BLaER1 (cell line): ENCODE measurements at regions not wholly inside any gene's neighbourhood (a gene's known extent, or its start where the extent isn't known, plus 50 kb on each side); places are given as distances from the start of the nearest gene placed in this dataset.

Experiments
- H3K27ac ChIP-seq: shearing (Covaris generic); formaldehyde crosslinking; 2 replicates; pipeline ENCODE4 v1.8.1; 2022
- H3K27me3 ChIP-seq: shearing (Covaris generic); formaldehyde crosslinking; 2 replicates; pipeline ENCODE4 v1.8.1; 2022
- H3K36me3 ChIP-seq: shearing (Covaris generic); formaldehyde crosslinking; 2 replicates; pipeline ENCODE4 v1.8.1; 2022
- H3K4me1 ChIP-seq: shearing (Covaris generic); formaldehyde crosslinking; 2 replicates; pipeline ENCODE4 v1.8.1; 2022
- H3K4me2 ChIP-seq: shearing (Covaris generic); formaldehyde crosslinking; 2 replicates; pipeline ENCODE4 v1.8.1; 2022
- H3K4me3 ChIP-seq: shearing (Covaris generic); formaldehyde crosslinking; 2 replicates; pipeline ENCODE4 v1.8.1; 2022
- H3K9ac ChIP-seq: shearing (Covaris generic); formaldehyde crosslinking; 2 replicates; pipeline ENCODE4 v1.8.1; 2022
- H3K9me3 ChIP-seq: shearing (Covaris generic); formaldehyde crosslinking; 2 replicates; pipeline ENCODE4 v1.8.1; 2022
- H4K20me1 ChIP-seq: shearing (Covaris generic); formaldehyde crosslinking; 2 replicates; pipeline ENCODE4 v1.8.1; 2022
- Cebpa-rat ChIP-seq: shearing (Covaris generic); IDR thresholded peaks from 2 replicates; pipeline ENCODE4 v1.8.1; 2022

- Histone ChIP-seq H3K9me3 (no peaks in the 10 kb centered on the region), H3K4me1 (peaks cover 13% of the 10 kb centered on the region), H4K20me1 (no peaks in the 10 kb centered on the region), H3K9ac (no peak overlapping the region), H3K4me3 (no peak overlapping the region), H3K27me3 (no peaks in the 10 kb centered on the region), H3K4me2 (peak overlapping the region; percentile 34), H3K27ac (no peak overlapping the region), H3K36me3 (no peaks in the 10 kb centered on the region)
- no peak for TF ChIP-seq Cebpa-rat
Observed at GRCh38 chr5:32504989-32505596, 60.6 kb upstream of the ZFR start.

- no peak overlapping the region for H3K27ac ChIP-seq
- no peaks in the 10 kb centered on the region for H3K9me3 ChIP-seq
- peak overlapping the region; percentile 34 for H3K4me2 ChIP-seq
- no peak overlapping the region for H3K9ac ChIP-seq
- peaks cover 13% of the 10 kb centered on the region for H3K4me1 ChIP-seq
- H3K4me3 ChIP-seq = no peak overlapping the region
- H4K20me1 ChIP-seq = no peaks in the 10 kb centered on the region
- TF ChIP-seq Cebpa-rat = no peak
- H3K36me3 ChIP-seq = no peaks in the 10 kb centered on the region
- no peaks in the 10 kb centered on the region for H3K27me3 ChIP-seq
Observed at GRCh38 chr5:32504329-32504988, 59.9 kb upstream of the ZFR start.

- no peak overlapping the region for H3K4me3 ChIP-seq
- no peak overlapping the region for H3K27ac ChIP-seq
- H3K36me3 ChIP-seq = no peaks in the 10 kb centered on the region
- H3K27me3 ChIP-seq = no peaks in the 10 kb centered on the region
- H3K4me1 ChIP-seq = peaks cover 13% of the 10 kb centered on the region
- H3K9ac ChIP-seq = no peak overlapping the region
- no peak for TF ChIP-seq Cebpa-rat
- no peaks in the 10 kb centered on the region for H3K9me3 ChIP-seq
- H3K4me2 ChIP-seq = no peak overlapping the region
- no peaks in the 10 kb centered on the region for H4K20me1 ChIP-seq
Observed at GRCh38 chr5:32503261-32503660, 58.7 kb upstream of the ZFR start.

- TF ChIP-seq Cebpa-rat = no peak
- Histone ChIP-seq H3K4me1 (peaks cover 13% of the 10 kb centered on the region), H4K20me1 (no peaks in the 10 kb centered on the region), H3K4me2 (no peak overlapping the region), H3K9ac (no peak overlapping the region), H3K27me3 (no peaks in the 10 kb centered on the region), H3K36me3 (no peaks in the 10 kb centered on the region), H3K27ac (no peak overlapping the region), H3K9me3 (no peaks in the 10 kb centered on the region), H3K4me3 (no peak overlapping the region)
Observed at GRCh38 chr5:32501071-32502002, 56.8 kb upstream of the ZFR start.

GRCh38 chr5:32500181-32500580, 55.6 kb upstream of the ZFR start:
- no peaks in the 10 kb centered on the region for H3K36me3 ChIP-seq
- no peak overlapping the region for H3K4me3 ChIP-seq
- TF ChIP-seq Cebpa-rat = no peak
- H3K4me1 ChIP-seq = peaks cover 8% of the 10 kb centered on the region
- no peak overlapping the region for H3K27ac ChIP-seq
- no peak overlapping the region for H3K4me2 ChIP-seq
- H3K9me3 ChIP-seq = no peaks in the 10 kb centered on the region
- no peak overlapping the region for H3K9ac ChIP-seq
- no peaks in the 10 kb centered on the region for H4K20me1 ChIP-seq
- no peaks in the 10 kb centered on the region for H3K27me3 ChIP-seq

GRCh38 chr5:32499261-32499660, 54.7 kb upstream of the ZFR start:
- H3K9me3 ChIP-seq = no peaks in the 10 kb centered on the region
- no peak overlapping the region for H3K27ac ChIP-seq
- no peak for TF ChIP-seq Cebpa-rat
- no peaks in the 10 kb centered on the region for H4K20me1 ChIP-seq
- H3K4me2 ChIP-seq = no peak overlapping the region
- H3K4me1 ChIP-seq = no peaks in the 10 kb centered on the region
- no peaks in the 10 kb centered on the region for H3K36me3 ChIP-seq
- H3K27me3 ChIP-seq = no peaks in the 10 kb centered on the region
- H3K9ac ChIP-seq = no peak overlapping the region
- H3K4me3 ChIP-seq = no peak overlapping the region

GRCh38 chr5:32498484-32498883, 53.9 kb upstream of the ZFR start:
- H3K27ac ChIP-seq = no peak overlapping the region
- no peak overlapping the region for H3K9ac ChIP-seq
- no peaks in the 10 kb centered on the region for H3K27me3 ChIP-seq
- H3K9me3 ChIP-seq = no peaks in the 10 kb centered on the region
- no peaks in the 10 kb centered on the region for H3K36me3 ChIP-seq
- no peaks in the 10 kb centered on the region for H4K20me1 ChIP-seq
- no peak overlapping the region for H3K4me3 ChIP-seq
- TF ChIP-seq Cebpa-rat = no peak
- no peaks in the 10 kb centered on the region for H3K4me1 ChIP-seq
- H3K4me2 ChIP-seq = no peak overlapping the region

- Histone ChIP-seq H3K9me3 (no peaks in the 10 kb centered on the region), H3K27ac (no peak overlapping the region), H3K27me3 (no peaks in the 10 kb centered on the region), H3K36me3 (no peaks in the 10 kb centered on the region), H3K4me2 (no peak overlapping the region), H3K4me3 (no peak overlapping the region), H4K20me1 (no peaks in the 10 kb centered on the region), H3K9ac (no peak overlapping the region), H3K4me1 (no peaks in the 10 kb centered on the region)
- TF ChIP-seq Cebpa-rat = no peak
Observed at GRCh38 chr5:32496104-32496503, 51.6 kb upstream of the ZFR start.

GRCh38 chr5:32494827-32495226, 50.3 kb upstream of the ZFR start:
- Histone ChIP-seq H3K4me3 (no peak overlapping the region), H3K27me3 (no peaks in the 10 kb centered on the region)

More at GRCh38 chr5:32494827-32495226, 50.3 kb upstream of the ZFR start:
- H3K4me2 ChIP-seq = no peak overlapping the region
- H3K36me3 ChIP-seq = no peaks in the 10 kb centered on the region
- no peaks in the 10 kb centered on the region for H4K20me1 ChIP-seq
- H3K27ac ChIP-seq = no peak overlapping the region
- no peak overlapping the region for H3K9ac ChIP-seq
- H3K4me1 ChIP-seq = no peaks in the 10 kb centered on the region
- no peak for TF ChIP-seq Cebpa-rat
- no peaks in the 10 kb centered on the region for H3K9me3 ChIP-seq
